K562 (cell line): ENCODE measurements at regions not wholly inside any gene's neighbourhood (a gene's known extent, or its start where the extent isn't known, plus 50 kb on each side); places are given as distances from the start of the nearest gene placed in this dataset.
"Not testable (repeated sequence)": the region's sequence is repeated elsewhere in the genome, so short reads cannot be mapped to it uniquely, and the experiment has no call there.

Experiments used
- ATAC-seq: fragments of 200-7000 bp; cut with Tn5 transposase; 3 replicates; pipeline ENCODE4 v1.9.1; 2020; ENCODE audit warnings: moderate library complexity
- BruUV-seq: library from RNA; stranded (reverse); fragments of 400-500 nt; replicated peaks from 2 replicates; lab custom pipeline; 2021; lab: Mats Ljungman, UMichigan
- CTCF ChIA-PET: fragments of 300-600 bp; formaldehyde crosslinking; extraction: SDS; loops from one replicate; lab custom pipeline; 2021; ENCODE audit warnings: low intra/inter-chr PET ratio; lab: Yijun Ruan, JAX
- POLR2A ChIA-PET: fragments of 300-600, 350-650 bp; sonication (Branson Sonifier 250); formaldehyde crosslinking; extraction: SDS; loops from one replicate; lab custom pipeline; 2021; ENCODE audit warnings: antibody characterized with exemption, inconsistent platforms; lab: Yijun Ruan, JAX
- DNase-seq, 4 experiments: peaks; one replicate each; pipeline versions ENCODE4 v3.0.0 to v3.0.0-alpha.2; 2011 to 2018; ENCODE audit warnings: low spot score in 3 of 4, mixed read lengths in 3 of 4; ENCODE audit errors: extremely low read depth in 1 of 4
- FAIRE-seq: peaks from 2 replicates; lab custom pipeline; 2011; peaks lifted over from hg19 to GRCh38; lab: Jason Lieb, UNC
- H2AFZ ChIP-seq: 2 replicates; pipeline ENCODE4 v1.6.0; 2011; ENCODE audit warnings: low read depth, low read length, control low read depth, inconsistent platforms
- H3K27ac ChIP-seq: fragments of 200-600 bp; 3 replicates; pipeline ENCODE4 v1.8.0; 2011; ENCODE audit warnings: low read depth, mild to moderate bottlenecking, control low read depth, inconsistent platforms, low read length, moderate library complexity, mixed read lengths; ENCODE audit errors: extremely low read depth
- H3K27me3 ChIP-seq, 2 experiments: fragments of 300-600 bp in 1 of 2; 2 replicates in 1 of 2; 3 replicates in 1 of 2; pipeline versions ENCODE4 v1.6.0 to v1.8.0; 2011; ENCODE audit warnings: inconsistent platforms in 2 of 2, low read length in 2 of 2, mild to moderate bottlenecking in 1 of 2, mixed read lengths in 1 of 2, moderate library complexity in 1 of 2; ENCODE audit not compliant: control insufficient read depth in 2 of 2, insufficient read depth in 2 of 2
- H3K36me3 ChIP-seq: fragments of 300-600 bp; 3 replicates; pipeline ENCODE4 v1.8.0; 2011; ENCODE audit warnings: mild to moderate bottlenecking, low read length, inconsistent platforms; ENCODE audit not compliant: control insufficient read depth, insufficient read depth
- H3K4me1 ChIP-seq, 2 experiments: fragments of 200-600 bp in 1 of 2; replicated peaks in 1 of 2; 2 replicates in 1 of 2; 3 replicates in 1 of 2; pipeline versions ENCODE4 v1.5.1 to v1.8.0; 2011; ENCODE audit warnings: inconsistent platforms in 2 of 2, low read length in 2 of 2, mild to moderate bottlenecking in 1 of 2, mixed read lengths in 1 of 2, moderate library complexity in 1 of 2; ENCODE audit not compliant: control insufficient read depth in 2 of 2, insufficient read depth in 2 of 2
- H3K4me2 ChIP-seq: 2 replicates; pipeline ENCODE4 v1.6.1; 2011; ENCODE audit warnings: low read length, control low read depth, inconsistent platforms, mixed read lengths; ENCODE audit not compliant: insufficient read depth
- H3K4me3 ChIP-seq: fragments of 200-600 bp; sonication (generic), shearing (Covaris generic); 2 replicates; pipeline ENCODE4 v1.5.1; 2016; ENCODE audit warnings: control low read depth, inconsistent platforms
- H3K79me2 ChIP-seq: fragments of 200-600 bp; 3 replicates; pipeline ENCODE4 v1.8.0; 2011; ENCODE audit warnings: low read length, inconsistent platforms; ENCODE audit not compliant: control insufficient read depth, insufficient read depth
- H3K9ac ChIP-seq, 2 experiments: 2 replicates each; pipeline versions ENCODE4 v1.6.0 to v1.6.1; 2011; ENCODE audit warnings: low read depth in 2 of 2, low read length in 2 of 2, control low read depth in 1 of 2, inconsistent platforms in 1 of 2, mild to moderate bottlenecking in 1 of 2, mixed read lengths in 1 of 2; ENCODE audit not compliant: insufficient read depth in 1 of 2
- H3K9me1 ChIP-seq: one replicate; pipeline ENCODE4 v1.6.0; 2011; ENCODE audit warnings: inconsistent platforms, mild to moderate bottlenecking, low read length, moderate library complexity; ENCODE audit not compliant: control insufficient read depth, insufficient read depth
- H3K9me3 ChIP-seq: replicated peaks from 2 replicates; pipeline ENCODE4 v1.5.1; 2011; ENCODE audit warnings: low read depth, low read length, inconsistent platforms; ENCODE audit not compliant: control insufficient read depth, insufficient read depth
- H4K20me1 ChIP-seq: replicated peaks from 2 replicates; pipeline ENCODE4 v1.6.1; 2011; ENCODE audit warnings: low read length, inconsistent platforms, mixed read lengths; ENCODE audit not compliant: control insufficient read depth, insufficient read depth
- CHD2 ChIP-seq: IDR thresholded peaks from 2 replicates; pipeline ENCODE4 v1.6.1; 2011; ENCODE audit warnings: low read depth, low read length
- CREB1 ChIP-seq, 2 experiments: sonication (generic) in 1 of 2; formaldehyde crosslinking in 1 of 2; IDR thresholded peaks; 2 replicates each; pipeline versions ENCODE4 v1.6.1 to v1.8.0; 2012 to 2022; ENCODE audit warnings: inconsistent platforms in 1 of 2, mild to moderate bottlenecking in 1 of 2, missing genetic modification reagents in 1 of 2, moderate library complexity in 1 of 2
- TGIF2 ChIP-seq: sonication (generic); formaldehyde crosslinking; IDR thresholded peaks from 2 replicates; pipeline ENCODE4 v1.8.1; 2022; ENCODE audit warnings: mild to moderate bottlenecking, missing genetic modification reagents, moderate library complexity
- ZFP36 ChIP-seq: fragments of 150-350 bp; IDR thresholded peaks from 2 replicates; pipeline ENCODE4 v1.6.1; 2018; ENCODE audit warnings: low read length, low read depth; ENCODE audit not compliant: partially characterized antibody
- WGBS: fragments of 100-300 bp; shearing (Covaris generic); methylation state at CpG from one replicate; pipeline ENCODE4 v1.1.6; 2016; ENCODE audit warnings: low coverage, mixed read lengths; ENCODE audit not compliant: insufficient coverage; ENCODE audit errors: missing lambda C conversion rate; 5-methylcytosine and 5-hydroxymethylcytosine counted together
- in situ Hi-C: fragments of 300-500 bp; cut with MboI; formaldehyde crosslinking; loops from 4 replicates; pipeline ENCODE4 v1.15.0; 2018; ENCODE audit warnings: inconsistent platforms, mixed read lengths
- intact Hi-C: fragments of 100-400 bp; cut with micrococcal nuclease; formaldehyde crosslinking; loops from 2 replicates; pipeline ENCODE4 v1.14.2; 2022

GRCh38 chr21:16460936-16461335 lies 731.2 kb downstream of the USP25 start:
- Histone ChIP-seq H3K9me3 (no peaks in the 10 kb centered on the region), H3K36me3 (no peaks in the 10 kb centered on the region), H3K9ac (no peak overlapping the region), H3K27ac (no peak overlapping the region), H3K4me3 (no peak overlapping the region), H4K20me1 (no peaks in the 10 kb centered on the region), H3K4me1 (no peaks in the 10 kb centered on the region), H2AFZ (no peak overlapping the region), H3K9me1 (no peaks in the 10 kb centered on the region), H3K27me3 (no peaks in the 10 kb centered on the region), H3K4me2 (no peak overlapping the region), H3K79me2 (no peaks in the 10 kb centered on the region)
- no TSS peak for BruUV-seq
- no peak for TF ChIP-seq TGIF2 (CRISPR knock-in tag)
- TF ChIP-seq ZFP36, result no peak
- TF ChIP-seq CHD2, result no peak
- no peak for TF ChIP-seq CREB1 (IDR thresholded peaks at IDR 0.05)
- no peak for TF ChIP-seq CREB1 (CRISPR knock-in tag; IDR thresholded peaks at IDR 0.05)
- POLR2A ChIA-PET, result no interaction called here
- no peak for DNase-seq
- CTCF ChIA-PET, result no interaction called here
- WGBS, result 7% methylated on average over 2 of the region's 2 CpGs
- in situ Hi-C loops, result no loop called here
- ATAC-seq, result no peak
- no peak for FAIRE-seq
- intact Hi-C loops, result no loop called here

GRCh38 chr21:16464211-16464889 lies 734.6 kb downstream of the USP25 start:
- H3K27ac ChIP-seq, H3K4me1 ChIP-seq, in situ Hi-C loops: not testable (repeated sequence)

More at GRCh38 chr21:16464211-16464889, 734.6 kb downstream of the USP25 start:
- H3K4me3 ChIP-seq, H3K4me2 ChIP-seq, H2AFZ ChIP-seq, H3K27me3 ChIP-seq, H3K9me1 ChIP-seq, intact Hi-C loops, H3K36me3 ChIP-seq, ATAC-seq, H4K20me1 ChIP-seq, H3K79me2 ChIP-seq, FAIRE-seq, POLR2A ChIA-PET, H3K9ac ChIP-seq, DNase-seq, H3K9me3 ChIP-seq, BruUV-seq, CTCF ChIA-PET: not testable (repeated sequence)
- WGBS, result 0% methylated on average over 3 of the region's 3 CpGs
